HG03095 (cell line): ENCODE measurements at regions not wholly inside any gene's neighbourhood (a gene's known extent, or its start where the extent isn't known, plus 50 kb on each side); places are given as distances from the start of the nearest gene placed in this dataset.
"Not testable (repeated sequence)": the region's sequence is repeated elsewhere in the genome, so short reads cannot be mapped to it uniquely, and the experiment has no call there.

Experiments used
- ATAC-seq: cut with Tn5 transposase; IDR thresholded peaks from one replicate; pipeline ENCODE4 v1.9.1; 2021; ENCODE audit warnings: moderate library complexity; ENCODE audit not compliant: unreplicated experiment

DNA sequence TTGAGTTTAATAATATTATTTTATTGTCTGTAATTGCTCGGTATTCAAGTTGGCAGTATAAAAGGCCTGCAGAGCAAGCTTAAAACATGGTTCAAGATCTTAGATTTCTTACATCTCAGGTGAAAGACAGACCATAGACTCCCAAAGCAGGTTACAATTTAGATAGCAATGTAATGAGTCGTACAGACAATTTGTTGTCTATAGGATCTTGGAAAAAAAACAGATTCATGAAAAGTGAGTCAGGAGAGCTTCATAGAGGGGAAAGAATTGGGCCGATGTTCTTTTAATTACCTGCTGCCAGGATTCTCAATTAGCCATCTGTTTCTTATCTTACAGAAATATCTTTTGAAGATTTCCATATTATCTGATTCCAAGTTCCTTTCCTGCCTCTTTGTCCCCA is 111.5 kb upstream of the IKBKE start:
- not testable (repeated sequence) for ATAC-seq

DNA sequence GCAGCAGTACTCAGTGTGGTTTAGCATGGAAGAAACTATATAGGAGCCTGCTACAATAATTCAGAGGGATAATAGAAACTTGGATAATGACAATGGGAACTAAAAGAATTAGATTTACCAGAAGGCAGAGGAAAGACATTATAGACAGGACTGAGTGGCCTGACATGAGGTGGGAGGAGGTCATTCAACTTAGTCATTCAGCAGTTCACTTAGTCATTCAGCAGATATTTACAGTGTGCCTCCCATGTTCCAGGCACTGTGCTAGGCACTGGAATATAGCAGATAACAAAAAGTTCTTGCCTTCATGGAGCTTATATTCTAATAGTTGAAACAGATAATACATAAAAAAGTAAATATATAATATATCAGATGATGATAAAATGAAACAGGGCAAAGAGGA is 110.9 kb upstream of the IKBKE start:
- ATAC-seq: not testable (repeated sequence)

DNA sequence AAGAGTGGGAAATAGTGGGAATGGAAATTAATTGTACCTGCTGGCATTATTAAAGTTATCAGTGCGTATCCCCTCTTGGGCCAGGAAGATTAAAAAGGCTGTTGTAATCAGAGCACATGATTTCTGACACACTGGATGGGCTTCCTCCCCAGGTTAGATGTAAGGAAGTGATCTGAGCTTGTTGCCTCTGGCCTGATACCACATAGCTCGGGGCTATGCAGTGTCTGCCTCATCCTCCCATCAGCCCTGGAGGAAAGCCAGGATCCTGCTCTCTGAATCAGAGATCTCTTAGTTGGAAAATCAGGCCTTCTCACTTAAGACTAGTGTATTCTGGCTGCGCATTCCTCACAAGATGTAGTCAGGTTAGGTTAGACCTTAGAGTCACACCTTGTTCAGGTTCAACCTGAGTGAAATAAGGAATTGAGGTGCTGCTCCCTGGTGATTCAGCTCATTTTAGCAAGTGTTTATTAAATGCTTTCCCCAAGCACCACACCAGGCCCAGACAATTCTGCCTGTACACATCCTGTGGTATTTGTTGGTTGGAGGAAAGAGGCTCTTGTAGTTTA is 108.2 kb upstream of the IKBKE start:
- not testable (repeated sequence) for ATAC-seq

DNA sequence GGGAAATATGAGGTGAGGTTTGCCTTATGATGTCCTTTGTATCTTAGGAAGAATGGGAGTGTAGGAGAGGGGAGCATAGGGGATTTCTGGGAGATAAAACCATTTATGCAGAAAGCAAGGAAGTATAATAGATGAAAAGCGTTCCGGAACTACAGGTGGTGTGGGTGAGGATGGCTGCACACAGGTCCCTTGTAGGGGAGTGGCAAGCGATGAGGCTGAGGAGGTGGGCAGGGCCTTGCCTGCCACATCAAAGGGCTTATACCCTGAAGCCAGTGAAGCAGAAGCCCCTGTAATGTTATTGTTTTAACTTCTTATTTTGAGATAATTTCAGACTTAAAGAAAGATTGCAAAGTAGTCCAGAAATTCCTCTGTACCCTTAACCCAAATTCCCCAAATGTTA is 107.3 kb upstream of the IKBKE start:
- not testable (repeated sequence) for ATAC-seq

DNA sequence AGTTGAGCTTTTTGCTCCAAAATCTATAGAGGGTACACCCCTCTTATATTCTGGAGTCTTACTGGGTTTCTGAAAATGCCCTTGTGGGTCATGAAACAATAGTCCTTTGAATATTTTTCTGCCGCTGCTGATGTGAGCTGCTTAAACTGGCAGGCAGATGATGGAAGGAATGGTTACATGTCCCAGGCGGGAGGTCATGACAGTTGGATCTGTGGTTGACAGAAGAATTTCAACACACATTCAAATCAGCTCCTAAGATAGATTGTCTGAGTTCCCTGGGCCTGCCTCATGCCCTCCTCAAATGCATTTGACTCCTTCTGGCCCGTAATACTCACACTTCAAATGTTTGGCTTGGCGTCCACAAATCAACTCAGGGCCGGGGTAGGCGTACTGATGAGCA is 105.0 kb upstream of the IKBKE start:
- not testable (repeated sequence) for ATAC-seq

DNA sequence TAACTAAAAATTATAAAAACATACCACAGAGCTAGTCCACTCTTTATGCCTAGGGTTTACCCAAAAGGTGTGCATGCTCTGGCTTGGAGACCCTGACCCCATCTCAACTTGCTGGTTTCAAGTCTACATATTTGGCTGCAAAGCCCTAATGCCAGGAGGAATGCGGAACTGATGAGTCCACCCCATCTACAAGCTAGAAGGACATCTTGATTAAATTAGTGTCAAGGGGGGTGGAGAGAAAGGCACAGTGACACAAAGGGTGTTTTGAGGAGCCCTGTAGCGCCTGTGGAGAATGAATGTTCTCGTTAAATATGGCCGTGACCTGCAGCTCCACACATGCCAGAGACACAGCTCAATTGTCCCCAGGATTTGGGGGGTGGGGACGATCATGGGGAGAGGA is 104.1 kb upstream of the IKBKE start:
- ATAC-seq: not testable (repeated sequence)

DNA sequence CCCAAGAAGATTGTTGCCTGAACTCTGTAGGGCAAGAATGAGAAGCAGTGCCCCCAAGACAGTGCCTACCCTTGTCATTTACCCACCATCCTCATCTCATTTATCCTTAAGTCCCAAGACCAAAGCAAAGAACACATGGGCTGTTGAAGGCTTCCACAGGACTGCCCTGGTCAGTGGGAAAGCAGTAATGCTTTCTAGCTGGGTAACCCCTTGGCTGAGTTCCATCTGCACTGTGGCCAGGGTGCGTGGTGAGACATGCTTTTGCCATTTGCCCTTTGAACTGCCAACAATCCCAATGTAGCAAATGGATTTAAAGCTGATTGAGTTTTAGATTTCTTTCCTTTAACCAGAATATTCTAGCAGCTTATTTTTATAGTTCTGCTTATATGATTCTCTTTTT is 103.5 kb upstream of the IKBKE start:
- not testable (repeated sequence) for ATAC-seq

DNA sequence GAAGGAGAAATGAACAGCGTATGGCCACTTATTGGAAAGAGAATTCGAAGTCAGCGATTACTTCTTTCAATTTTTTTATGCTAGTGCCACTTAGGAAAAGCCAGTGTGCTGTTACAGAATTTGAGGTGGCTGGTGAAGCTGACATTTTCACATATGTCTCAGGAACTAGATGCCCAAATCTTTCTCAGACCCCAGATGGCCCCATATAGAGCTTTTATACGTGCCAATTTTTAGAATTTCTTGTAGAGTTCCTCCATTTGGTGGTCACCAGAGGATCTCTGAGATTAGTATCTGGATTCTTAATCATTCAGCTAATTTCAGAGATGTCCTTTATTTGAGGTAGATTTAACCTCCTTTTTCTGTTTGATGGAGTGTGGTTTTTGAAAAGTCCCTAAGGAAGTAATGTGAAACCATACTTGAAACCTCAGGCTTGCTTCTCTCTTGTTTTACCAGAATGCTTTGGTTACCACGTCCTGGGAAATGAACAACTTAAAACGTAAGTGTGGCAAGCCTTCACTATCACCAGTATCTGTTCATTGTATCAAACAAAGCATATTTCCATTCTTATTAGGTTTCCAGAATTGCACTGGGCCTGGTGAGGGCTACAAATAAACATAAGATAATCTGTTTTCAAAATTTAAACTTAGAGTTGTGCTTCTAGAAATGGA is 102.2 kb upstream of the IKBKE start:
- ATAC-seq: not testable (repeated sequence)

DNA sequence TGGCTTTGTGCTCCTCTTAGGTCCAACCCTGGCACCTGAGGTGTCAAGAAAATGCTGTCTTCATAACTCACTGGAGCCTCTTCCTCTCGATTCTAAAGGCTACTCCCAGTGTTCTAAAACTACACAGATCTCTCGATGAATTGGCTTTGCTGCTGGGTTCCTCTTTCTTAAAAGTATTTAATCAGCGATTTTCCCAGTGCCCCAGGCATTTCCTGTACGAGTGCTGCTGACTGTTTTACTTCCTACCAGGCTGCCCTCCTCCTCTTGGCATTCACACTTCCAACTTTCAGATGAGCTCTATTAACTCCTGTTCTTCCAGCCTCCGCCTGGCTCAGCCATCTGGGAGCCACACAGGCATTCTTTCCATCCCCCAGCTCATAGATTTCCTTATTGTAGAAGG is 95.6 kb upstream of the IKBKE start:
- not testable (repeated sequence) for ATAC-seq

DNA sequence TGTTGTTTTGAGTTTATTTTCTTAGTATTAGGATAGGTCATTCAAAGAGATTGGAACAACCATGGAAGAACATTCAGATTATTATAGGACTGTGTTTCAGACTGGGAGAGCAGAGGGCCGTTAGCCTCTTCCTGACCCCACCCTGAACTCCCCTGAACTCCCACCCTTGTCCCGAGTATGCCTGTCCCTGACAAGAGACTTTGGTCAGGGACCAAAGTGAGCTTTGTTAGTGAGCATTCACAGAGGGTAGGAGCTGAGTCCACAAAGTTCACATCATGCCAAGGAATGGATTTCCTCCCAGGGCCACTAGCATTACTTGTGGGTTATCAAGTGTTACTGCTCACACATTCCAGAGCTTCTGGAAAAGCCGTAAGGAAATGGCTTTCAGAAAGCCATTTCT is 94.7 kb upstream of the IKBKE start:
- ATAC-seq: not testable (repeated sequence)

DNA sequence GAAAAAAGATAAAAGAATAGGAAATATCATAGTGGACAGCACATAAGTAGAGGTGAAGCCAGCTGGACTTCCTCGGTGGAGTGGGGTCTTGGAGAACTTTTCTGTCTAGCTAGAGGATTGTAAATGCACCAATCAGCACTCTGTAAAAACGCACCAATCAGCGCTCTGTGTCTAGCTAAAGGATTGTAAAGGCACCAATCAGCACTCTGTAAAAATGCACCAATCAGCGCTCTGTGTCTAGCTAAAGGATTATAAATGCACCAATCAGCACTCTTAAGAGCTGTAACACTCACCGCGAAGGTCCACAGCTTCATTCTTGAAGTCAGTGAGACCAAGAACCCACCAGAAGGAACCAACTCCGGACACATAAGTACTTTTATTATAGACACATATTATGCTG is 91.8 kb upstream of the IKBKE start:
- ATAC-seq: not testable (repeated sequence)

DNA sequence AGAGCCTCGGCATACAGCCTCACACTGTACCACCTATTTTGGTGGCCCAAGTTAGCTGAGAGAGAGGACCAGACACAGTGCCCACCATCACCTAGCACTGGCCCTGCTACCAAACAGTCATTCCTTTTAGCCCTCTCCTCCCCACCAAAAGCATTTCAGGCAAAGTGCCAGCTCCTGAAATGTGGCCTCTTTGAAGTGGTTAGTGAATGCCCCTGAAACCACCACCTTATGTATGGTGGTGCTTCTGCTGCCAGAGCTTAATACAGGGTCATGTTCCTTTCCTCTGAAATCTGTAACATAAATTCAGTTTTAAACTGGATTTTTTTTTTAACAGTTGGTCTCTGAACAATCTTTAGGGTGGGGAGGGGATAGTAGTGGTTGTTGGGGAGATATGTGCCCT is 91.0 kb upstream of the IKBKE start:
- not testable (repeated sequence) for ATAC-seq

DNA sequence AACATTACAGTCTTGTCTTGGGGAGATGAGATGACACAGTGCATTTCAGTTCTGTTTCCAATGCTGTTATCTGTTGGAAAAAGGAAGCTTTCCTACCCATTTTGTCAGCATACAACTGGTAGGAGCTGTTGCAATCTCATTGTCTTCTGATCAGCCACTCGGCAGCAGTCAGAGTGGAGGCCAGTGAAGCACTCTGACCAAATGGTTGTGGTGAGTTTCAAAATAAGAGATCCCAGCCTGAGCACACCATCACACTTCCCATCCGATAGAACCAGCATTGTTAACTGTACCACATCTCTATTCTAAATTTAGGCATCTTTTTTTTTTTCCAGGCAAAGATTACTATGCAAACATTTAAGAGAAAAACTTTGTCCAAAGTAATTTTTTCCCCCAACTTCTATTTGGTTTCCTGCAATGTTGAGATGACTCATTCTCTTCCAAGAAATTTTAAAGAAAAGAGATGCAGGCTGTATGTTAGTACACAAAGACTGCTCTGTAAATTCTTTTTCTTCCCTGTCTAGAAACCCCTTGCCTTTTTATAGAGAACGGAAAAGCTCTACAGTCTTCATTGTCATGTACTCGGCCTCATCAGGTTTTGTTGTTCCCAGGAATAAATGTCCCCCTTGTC is 90.0 kb upstream of the IKBKE start:
- ATAC-seq: not testable (repeated sequence)

DNA sequence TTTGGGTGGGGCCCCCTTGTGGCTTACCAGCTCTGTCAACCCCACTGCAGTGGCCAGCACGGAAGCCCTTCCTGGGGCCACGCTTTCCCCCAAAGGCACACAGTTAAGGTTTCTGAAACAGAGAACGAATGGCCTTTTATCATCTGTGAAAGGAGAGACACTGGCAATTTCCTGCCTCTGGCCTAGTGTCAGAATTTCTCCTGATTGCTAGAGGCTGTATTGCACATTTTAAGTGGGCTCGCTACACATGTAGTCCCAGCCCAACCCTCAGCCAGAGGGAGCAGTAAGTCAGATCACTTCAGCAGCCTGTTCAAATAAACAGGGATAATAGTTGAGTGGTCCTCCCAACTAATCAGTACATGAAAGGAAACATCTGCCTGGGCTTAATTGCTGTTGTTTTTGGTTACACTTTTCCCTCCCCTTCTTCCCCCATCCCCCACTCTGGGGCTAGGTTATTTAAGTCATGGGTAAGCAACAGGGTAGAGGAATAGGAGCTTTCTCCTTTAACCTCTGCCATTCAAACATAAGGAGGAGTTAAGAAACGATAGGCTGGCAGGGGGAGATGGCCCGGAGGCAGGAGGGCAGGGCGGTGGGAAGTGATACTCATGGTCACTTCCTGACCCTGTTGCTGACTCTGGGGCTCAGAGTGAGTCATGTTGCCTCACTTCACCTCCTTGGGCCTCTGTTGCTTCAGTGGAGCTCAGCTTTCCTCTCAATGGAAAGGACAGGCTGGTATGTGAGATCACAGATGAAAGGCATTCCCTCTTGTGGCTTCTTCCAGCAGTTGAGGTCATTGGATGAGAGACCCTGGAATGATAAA is 89.3 kb upstream of the IKBKE start:
- ATAC-seq: not testable (repeated sequence)

DNA sequence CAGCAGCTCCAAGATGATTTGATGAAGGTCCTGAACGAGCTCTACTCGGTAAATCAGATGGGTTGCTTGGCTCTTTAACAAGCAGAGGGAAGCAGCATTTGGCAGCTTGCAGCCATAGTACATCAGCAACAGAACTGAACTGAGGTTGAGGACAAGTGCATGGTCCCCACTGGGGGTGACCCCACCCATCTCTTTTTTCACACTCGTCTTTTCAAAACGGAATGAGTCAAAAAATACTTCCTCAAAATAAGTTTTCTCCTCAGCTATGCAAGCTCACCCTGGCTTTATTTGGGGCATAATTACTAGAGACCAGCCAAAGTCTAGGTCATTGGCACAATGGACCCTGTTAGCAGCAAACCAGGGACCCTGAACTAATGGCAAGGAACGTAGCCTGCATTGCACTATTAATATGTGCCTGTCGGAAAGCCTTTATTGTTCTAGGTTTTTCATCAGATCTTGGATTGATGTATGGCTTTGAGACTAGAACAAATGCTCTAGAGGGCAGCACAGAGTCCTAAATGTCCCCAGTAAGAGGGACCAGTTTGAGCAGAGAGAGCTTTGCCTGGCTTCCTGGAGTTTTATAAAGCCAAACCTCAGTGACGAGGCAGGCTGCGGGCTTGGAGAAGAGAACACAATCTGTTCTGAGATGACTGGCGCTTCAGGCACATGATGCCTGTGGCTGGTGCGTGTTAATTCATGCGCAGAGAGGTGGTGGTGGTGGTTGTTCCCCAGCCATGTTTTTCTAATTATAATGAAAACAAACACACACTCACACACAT is 86.1 kb upstream of the IKBKE start:
- ATAC-seq: not testable (repeated sequence)

DNA sequence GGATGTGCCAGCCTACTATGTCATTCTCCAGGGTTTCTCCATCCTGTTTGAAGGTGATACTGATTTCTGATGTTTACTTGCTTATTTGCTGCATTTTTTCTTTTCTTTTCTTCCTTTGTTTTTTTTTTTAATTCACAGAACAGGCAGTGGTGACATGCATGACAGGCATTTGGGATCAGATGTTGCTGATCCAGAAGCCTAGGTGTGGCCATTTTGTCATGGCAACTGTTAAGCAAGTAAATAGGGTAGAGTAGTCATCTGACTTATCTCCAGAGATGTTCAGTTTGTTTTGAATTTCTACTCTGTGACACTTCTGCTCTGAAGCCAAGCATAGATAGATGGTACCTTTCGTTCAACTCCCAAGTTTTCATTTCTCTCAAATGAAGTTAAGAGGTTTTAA is 85.4 kb upstream of the IKBKE start:
- not testable (repeated sequence) for ATAC-seq

DNA sequence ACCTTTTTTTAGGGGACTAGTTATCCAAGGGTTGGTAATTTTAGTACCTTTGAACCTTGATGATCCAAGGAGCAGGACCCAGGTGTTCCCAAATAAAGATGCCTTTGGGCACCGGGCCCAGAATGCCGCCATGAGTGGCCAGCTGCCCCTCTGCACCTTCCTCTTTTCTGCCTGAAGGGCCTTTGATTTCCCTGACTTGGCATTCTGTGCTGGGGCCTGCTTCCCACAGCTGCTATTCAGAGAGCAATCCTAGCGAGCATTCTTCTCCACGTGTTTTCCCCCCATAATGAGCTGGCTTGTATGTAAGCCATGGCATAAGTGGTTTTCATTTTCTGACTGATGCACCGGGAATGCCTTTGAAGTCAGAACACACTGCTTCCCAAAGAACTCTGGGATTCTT is 82.6 kb upstream of the IKBKE start:
- not testable (repeated sequence) for ATAC-seq

DNA sequence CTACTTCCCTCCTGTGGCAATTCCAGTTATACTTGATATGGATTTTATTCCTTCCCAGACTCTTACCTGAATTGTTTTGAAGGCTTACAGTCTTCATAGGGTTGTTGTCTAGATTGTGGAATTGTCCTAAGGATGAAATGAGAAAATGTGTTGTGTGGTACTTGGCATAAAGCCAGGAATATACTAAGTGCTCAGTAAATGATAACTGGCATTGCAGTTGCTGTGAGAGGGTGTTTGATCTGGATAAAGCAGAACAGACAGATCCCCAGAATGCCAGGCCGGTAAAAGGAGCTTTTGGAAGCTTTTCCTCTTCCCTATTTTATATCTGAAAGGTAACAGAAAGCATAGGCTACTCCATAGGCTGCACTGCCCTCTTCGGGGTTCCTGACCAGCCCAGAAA is 78.4 kb upstream of the IKBKE start:
- ATAC-seq: not testable (repeated sequence)

DNA sequence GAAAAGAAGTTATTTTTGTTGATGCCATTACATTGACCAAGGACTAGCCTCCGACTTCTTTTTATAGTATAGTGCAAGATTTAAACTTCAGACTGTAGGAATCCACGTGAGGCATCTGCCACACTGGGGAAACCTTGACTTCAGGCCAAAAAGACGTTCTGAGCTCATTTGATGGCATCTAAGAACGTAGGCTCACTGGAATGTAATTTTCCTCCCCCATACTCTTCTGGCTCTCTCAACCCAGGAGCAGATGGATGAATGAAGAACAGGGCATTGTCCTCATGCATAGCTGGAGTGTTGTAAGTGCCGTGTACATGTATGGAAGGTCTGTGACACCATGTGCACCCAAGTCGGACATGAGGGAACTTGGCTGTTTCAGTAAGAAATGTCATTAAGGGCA is 72.8 kb upstream of the IKBKE start:
- ATAC-seq: not testable (repeated sequence)

DNA sequence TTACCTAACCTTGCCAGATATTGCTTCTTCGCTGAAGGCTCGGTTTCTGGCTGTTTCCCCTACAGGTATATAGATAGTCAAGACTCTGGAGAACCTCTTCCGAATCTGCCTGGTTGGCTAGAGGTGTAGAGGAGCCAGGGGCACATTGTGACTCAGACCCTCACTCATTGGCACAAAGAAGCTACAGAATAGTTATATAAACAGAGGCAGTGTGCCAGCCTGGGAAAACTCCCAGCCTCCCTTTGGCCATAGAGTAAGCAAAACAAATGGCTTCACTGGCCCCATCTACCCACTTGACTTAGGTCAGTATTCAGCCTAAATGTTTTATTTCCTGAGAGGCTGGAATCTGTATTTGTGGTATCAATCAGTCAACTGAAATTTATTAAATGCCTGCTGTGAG is 72.0 kb upstream of the IKBKE start:
- not testable (repeated sequence) for ATAC-seq
